IMR-90 (cell line): ENCODE measurements at regions not wholly inside any gene's neighbourhood (a gene's known extent, or its start where the extent isn't known, plus 50 kb on each side); places are given as distances from the start of the nearest gene placed in this dataset.

Experiments
- ATAC-seq: fragments of 200-7000 bp; cut with Tn5 transposase; 2 replicates; pipeline ENCODE4 v1.9.1; 2020; ENCODE audit warnings: low read depth, mild to moderate bottlenecking, moderate library complexity
- BruUV-seq: library from RNA; stranded (reverse); fragments of 400-500 nt; replicated peaks from 2 replicates; lab custom pipeline; 2021; lab: Mats Ljungman, UMichigan
- CTCF ChIA-PET: fragments of 300-600 bp; formaldehyde crosslinking; extraction: SDS; loops from one replicate; lab custom pipeline; 2021; ENCODE audit warnings: antibody characterized with exemption; lab: Yijun Ruan, JAX
- POLR2A ChIA-PET: fragments of 300-600 bp; sonication (Branson Sonifier 250); formaldehyde crosslinking; loops from one replicate; lab custom pipeline; 2022; ENCODE audit warnings: antibody characterized with exemption; ENCODE audit not compliant: unreplicated experiment; lab: Charles Lee
- DNase-seq: peaks from one replicate; pipeline ENCODE4 v3.0.0; 2013
- H2AFZ ChIP-seq: replicated peaks from 2 replicates; pipeline ENCODE3; 2013; ENCODE audit warnings: low read length, mild to moderate bottlenecking; ENCODE audit not compliant: poor library complexity
- H2AK5ac ChIP-seq: 2 replicates; pipeline ENCODE4 v1.6.1; 2013; ENCODE audit warnings: low read depth, low read length, inconsistent platforms
- H2AK9ac ChIP-seq: replicated peaks from 2 replicates; pipeline ENCODE3; 2013; ENCODE audit warnings: mild to moderate bottlenecking, low read depth, low read length, moderate library complexity; ENCODE audit not compliant: poor library complexity
- H2BK120ac ChIP-seq: 2 replicates; pipeline ENCODE4 v1.6.1; 2013; ENCODE audit warnings: low read depth, low read length, inconsistent platforms
- H2BK15ac ChIP-seq: 3 replicates; pipeline ENCODE4 v1.6.1; 2013; ENCODE audit warnings: low read depth, low read length, inconsistent platforms
- H2BK20ac ChIP-seq: 2 replicates; pipeline ENCODE4 v1.6.1; 2013; ENCODE audit warnings: low read depth, mild to moderate bottlenecking, inconsistent platforms, low read length, moderate library complexity
- H2BK5ac ChIP-seq: 2 replicates; pipeline ENCODE4 v1.6.1; 2013; ENCODE audit warnings: mild to moderate bottlenecking, low read depth, low read length, inconsistent platforms; ENCODE audit not compliant: poor library complexity, severe bottlenecking
- H3K14ac ChIP-seq: replicated peaks from 2 replicates; pipeline ENCODE4 v1.6.1; 2013; ENCODE audit warnings: low read depth, low read length, inconsistent platforms
- H3K18ac ChIP-seq: 2 replicates; pipeline ENCODE4 v1.6.1; 2013; ENCODE audit warnings: low read depth, low read length, control low read depth
- H3K23ac ChIP-seq: 2 replicates; pipeline ENCODE4 v1.6.1; 2013; ENCODE audit warnings: low read depth, low read length, inconsistent platforms
- H3K27ac ChIP-seq: 2 replicates; pipeline ENCODE4 v1.5.1; 2013; ENCODE audit warnings: mild to moderate bottlenecking, control low read depth, low read length; ENCODE audit not compliant: insufficient read depth
- H3K27me3 ChIP-seq: 2 replicates; pipeline ENCODE4 v1.6.1; 2013; ENCODE audit warnings: low read length; ENCODE audit not compliant: control insufficient read depth, insufficient read depth
- H3K36me3 ChIP-seq: 2 replicates; pipeline ENCODE4 v1.6.1; 2013; ENCODE audit warnings: low read length, mixed read lengths; ENCODE audit not compliant: control insufficient read depth, insufficient read depth
- H3K4ac ChIP-seq: 2 replicates; pipeline ENCODE4 v1.6.1; 2013; ENCODE audit warnings: low read depth, low read length, inconsistent platforms
- H3K4me1 ChIP-seq: 2 replicates; pipeline ENCODE4 v1.6.1; 2013; ENCODE audit warnings: low read length, mixed read lengths; ENCODE audit not compliant: control insufficient read depth, insufficient read depth
- H3K4me2 ChIP-seq: 2 replicates; pipeline ENCODE4 v1.6.1; 2013; ENCODE audit warnings: low read depth, mild to moderate bottlenecking, control low read depth, low read length, moderate library complexity
- H3K4me3 ChIP-seq: 2 replicates; pipeline ENCODE4 v1.5.1; 2013; ENCODE audit warnings: low read depth, mild to moderate bottlenecking, control low read depth, low read length, moderate library complexity; ENCODE audit not compliant: insufficient read depth
- H3K56ac ChIP-seq: 2 replicates; pipeline ENCODE4 v1.6.1; 2013; ENCODE audit warnings: low read length, inconsistent platforms; ENCODE audit not compliant: insufficient read depth; ENCODE audit errors: extremely low read depth
- H3K79me1 ChIP-seq, 2 experiments: 2 replicates each; pipeline ENCODE4 v1.6.1; 2013; ENCODE audit warnings: low read length in 2 of 2, inconsistent platforms in 1 of 2, low read depth in 1 of 2
- H3K9ac ChIP-seq: 2 replicates; pipeline ENCODE4 v1.6.1; 2013; ENCODE audit warnings: low read depth, low read length, control low read depth
- H3K9me1 ChIP-seq: 2 replicates; pipeline ENCODE4 v1.6.1; 2013; ENCODE audit warnings: low read length, inconsistent platforms; ENCODE audit not compliant: insufficient read depth
- H3K9me3 ChIP-seq: 2 replicates; pipeline ENCODE4 v1.6.1; 2013; ENCODE audit warnings: low read length; ENCODE audit not compliant: control insufficient read depth, insufficient read depth
- H4K20me1 ChIP-seq: 2 replicates; pipeline ENCODE4 v1.6.1; 2013; ENCODE audit warnings: low read length, inconsistent platforms; ENCODE audit not compliant: insufficient read depth
- H4K5ac ChIP-seq: 2 replicates; pipeline ENCODE4 v1.6.1; 2013; ENCODE audit warnings: mild to moderate bottlenecking, low read depth, low read length, control low read depth
- H4K8ac ChIP-seq, 2 experiments: 2 replicates each; pipeline ENCODE4 v1.6.1; 2013; ENCODE audit warnings: low read depth in 2 of 2, low read length in 2 of 2, control low read depth in 1 of 2, inconsistent platforms in 1 of 2
- H4K91ac ChIP-seq: 2 replicates; pipeline ENCODE4 v1.6.1; 2013; ENCODE audit warnings: low read depth, low read length, inconsistent platforms; ENCODE audit not compliant: insufficient read depth
- CHD1 ChIP-seq: IDR thresholded peaks from 2 replicates; pipeline ENCODE4 v1.6.1; 2012; ENCODE audit warnings: low read depth, low read length, improper control_type of control experiment
- MAZ ChIP-seq: IDR thresholded peaks from 2 replicates; pipeline ENCODE4 v1.6.1; 2012; ENCODE audit warnings: low read depth, mild to moderate bottlenecking, low read length, improper control_type of control experiment, moderate library complexity, borderline replicate concordance
- MXI1 ChIP-seq: IDR thresholded peaks from 2 replicates; pipeline ENCODE4 v1.6.1; 2012; ENCODE audit warnings: low read depth, mild to moderate bottlenecking, low read length, moderate library complexity, borderline replicate concordance
- POLR2A ChIP-seq: IDR thresholded peaks from 2 replicates; pipeline ENCODE4 v1.6.1; 2012; ENCODE audit warnings: mild to moderate bottlenecking, low read depth, low read length
- RCOR1 ChIP-seq: IDR thresholded peaks from 2 replicates; pipeline ENCODE4 v1.6.1; 2012; ENCODE audit warnings: mild to moderate bottlenecking, low read length, improper control_type of control experiment; ENCODE audit not compliant: insufficient replicate concordance
- WGBS, 2 experiments: methylation state at CpG; one replicate each; pipeline versions ENCODE4 v1.1.5 to v1.1.7; 2013; ENCODE audit warnings: missing lambda C conversion rate in 2 of 2; ENCODE audit not compliant: insufficient read length in 1 of 2; ENCODE audit errors: extremely low coverage in 2 of 2; 5-methylcytosine and 5-hydroxymethylcytosine counted together
- dilution Hi-C: fragments of 300-500 bp; cut with HindIII; formaldehyde crosslinking; loops from one replicate; pipeline ENCODE4 v1.14.3; 2018; ENCODE audit warnings: low sequenced_read_pairs; ENCODE audit not compliant: unreplicated experiment
- in situ Hi-C: fragments of 300-500 bp; cut with MboI; formaldehyde crosslinking; loops from 3 replicates; pipeline ENCODE4 v1.14.3; 2019; ENCODE audit warnings: low sequenced_read_pairs, inconsistent platforms, mixed read lengths
- intact Hi-C: fragments of 100-400 bp; cut with micrococcal nuclease; formaldehyde crosslinking; loops from 2 replicates; pipeline ENCODE4 v1.10.0; 2022
- TF ChIP-seq, protein P1 (sequence below): fragments of 150-350 bp; IDR thresholded peaks from 2 replicates; pipeline ENCODE4 v1.6.1; 2016; ENCODE audit warnings: low read depth, mild to moderate bottlenecking, low read length, moderate library complexity, borderline replicate concordance
- TF ChIP-seq, protein P2 (sequence below): conservative IDR thresholded peaks from 2 replicates; pipeline ENCODE4 v1.5.1; 2012; ENCODE audit warnings: mild to moderate bottlenecking, low read depth, low read length, improper control_type of control experiment

DNA sequence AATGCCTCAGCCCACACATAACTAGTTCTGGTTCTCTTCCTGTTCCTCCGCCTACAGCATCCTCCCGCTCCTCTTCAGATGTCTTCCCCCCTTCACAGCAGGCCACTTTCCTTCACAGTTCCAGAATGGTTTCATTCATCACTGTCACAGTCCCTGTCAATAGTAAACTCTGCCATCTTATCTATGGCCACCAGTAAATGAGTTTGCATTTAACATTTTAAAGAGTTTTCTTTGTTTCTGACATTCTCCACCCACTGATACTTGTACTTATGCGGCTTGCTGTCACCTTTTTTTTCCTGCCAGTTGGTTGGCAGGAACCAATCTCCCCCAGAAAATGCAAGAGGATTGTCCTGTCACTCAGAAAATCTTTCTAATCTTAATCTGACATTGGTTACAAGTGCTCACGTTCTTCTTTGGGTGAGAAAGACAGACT lies 114.1 kb downstream of the GLUD2 start:
- Histone ChIP-seq H3K4ac (no peak overlapping the region), H2AK9ac (no peak overlapping the region), H4K91ac (no peak overlapping the region), H3K23ac (no peak overlapping the region), H3K79me1 (no peaks in the 10 kb centered on the region), H4K8ac (no peak overlapping the region), H3K4me1 (no peaks in the 10 kb centered on the region), H3K4me2 (no peak overlapping the region), H2AFZ (no peak overlapping the region), H2BK20ac (no peak overlapping the region), H2BK15ac (no peak overlapping the region), H3K9ac (no peak overlapping the region), H3K9me1 (no peaks in the 10 kb centered on the region), H3K56ac (no peak overlapping the region), H2BK5ac (no peak overlapping the region), H3K27ac (no peak overlapping the region), H4K5ac (no peak overlapping the region), H4K20me1 (no peaks in the 10 kb centered on the region), H3K14ac (no peak overlapping the region), H3K18ac (no peak overlapping the region), H3K27me3 (no peaks in the 10 kb centered on the region), H3K4me3 (no peak overlapping the region), H2AK5ac (no peak overlapping the region), H3K9me3 (peaks cover 2% of the 10 kb centered on the region; the same call in 1 of the 2 replicates), H3K36me3 (no peaks in the 10 kb centered on the region), H2BK120ac (no peak overlapping the region)
- CTCF ChIA-PET: no interaction called here
- BruUV-seq: no TSS peak
- intact Hi-C loops: no loop called here
- no peak for DNase-seq
- TF ChIP-seq POLR2A: no peak
- TF ChIP-seq, protein P1, sequence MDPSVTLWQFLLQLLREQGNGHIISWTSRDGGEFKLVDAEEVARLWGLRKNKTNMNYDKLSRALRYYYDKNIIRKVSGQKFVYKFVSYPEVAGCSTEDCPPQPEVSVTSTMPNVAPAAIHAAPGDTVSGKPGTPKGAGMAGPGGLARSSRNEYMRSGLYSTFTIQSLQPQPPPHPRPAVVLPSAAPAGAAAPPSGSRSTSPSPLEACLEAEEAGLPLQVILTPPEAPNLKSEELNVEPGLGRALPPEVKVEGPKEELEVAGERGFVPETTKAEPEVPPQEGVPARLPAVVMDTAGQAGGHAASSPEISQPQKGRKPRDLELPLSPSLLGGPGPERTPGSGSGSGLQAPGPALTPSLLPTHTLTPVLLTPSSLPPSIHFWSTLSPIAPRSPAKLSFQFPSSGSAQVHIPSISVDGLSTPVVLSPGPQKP: no peak
- no peak for TF ChIP-seq MXI1
- TF ChIP-seq CHD1: no peak
- TF ChIP-seq, protein P2, sequence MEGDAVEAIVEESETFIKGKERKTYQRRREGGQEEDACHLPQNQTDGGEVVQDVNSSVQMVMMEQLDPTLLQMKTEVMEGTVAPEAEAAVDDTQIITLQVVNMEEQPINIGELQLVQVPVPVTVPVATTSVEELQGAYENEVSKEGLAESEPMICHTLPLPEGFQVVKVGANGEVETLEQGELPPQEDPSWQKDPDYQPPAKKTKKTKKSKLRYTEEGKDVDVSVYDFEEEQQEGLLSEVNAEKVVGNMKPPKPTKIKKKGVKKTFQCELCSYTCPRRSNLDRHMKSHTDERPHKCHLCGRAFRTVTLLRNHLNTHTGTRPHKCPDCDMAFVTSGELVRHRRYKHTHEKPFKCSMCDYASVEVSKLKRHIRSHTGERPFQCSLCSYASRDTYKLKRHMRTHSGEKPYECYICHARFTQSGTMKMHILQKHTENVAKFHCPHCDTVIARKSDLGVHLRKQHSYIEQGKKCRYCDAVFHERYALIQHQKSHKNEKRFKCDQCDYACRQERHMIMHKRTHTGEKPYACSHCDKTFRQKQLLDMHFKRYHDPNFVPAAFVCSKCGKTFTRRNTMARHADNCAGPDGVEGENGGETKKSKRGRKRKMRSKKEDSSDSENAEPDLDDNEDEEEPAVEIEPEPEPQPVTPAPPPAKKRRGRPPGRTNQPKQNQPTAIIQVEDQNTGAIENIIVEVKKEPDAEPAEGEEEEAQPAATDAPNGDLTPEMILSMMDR: no peak
- TF ChIP-seq MAZ: no peak
- no peak for TF ChIP-seq RCOR1
- ATAC-seq: no peak
- dilution Hi-C loops: no loop called here
- POLR2A ChIA-PET: no interaction called here
- no CpG with 5 or more reads among the region's 4 CpGs for WGBS, 2 experiments
- in situ Hi-C loops: no loop called here
